GM18907 (cell line): ENCODE measurements at regions not wholly inside any gene's neighbourhood (a gene's known extent, or its start where the extent isn't known, plus 50 kb on each side); places are given as distances from the start of the nearest gene placed in this dataset.

Experiments
- ATAC-seq: cut with Tn5 transposase; IDR thresholded peaks from one replicate; pipeline ENCODE4 v1.9.1; 2021; ENCODE audit warnings: mild to moderate bottlenecking, moderate library complexity; ENCODE audit not compliant: unreplicated experiment

DNA sequence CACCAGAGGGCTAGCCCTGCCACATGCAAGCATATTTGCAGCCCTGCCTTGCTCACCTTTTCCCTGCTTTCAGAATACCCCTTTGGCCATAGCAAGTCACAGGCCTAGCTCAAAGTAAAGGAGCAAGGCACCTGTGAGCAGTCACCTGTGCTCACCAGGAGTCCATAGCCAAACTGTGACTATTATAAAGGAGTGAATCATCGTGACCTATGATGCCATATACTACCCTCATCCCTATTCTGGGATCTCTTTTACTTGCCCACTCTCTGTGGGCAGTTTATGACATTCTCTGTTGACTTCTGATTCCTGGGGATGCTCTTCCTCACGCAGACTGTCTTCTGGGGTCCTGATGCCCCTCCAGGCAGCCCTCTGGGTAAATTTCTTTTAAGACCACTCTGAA lies 200.5 kb upstream of the NLRP1 start:
- ATAC-seq, result no peak

DNA sequence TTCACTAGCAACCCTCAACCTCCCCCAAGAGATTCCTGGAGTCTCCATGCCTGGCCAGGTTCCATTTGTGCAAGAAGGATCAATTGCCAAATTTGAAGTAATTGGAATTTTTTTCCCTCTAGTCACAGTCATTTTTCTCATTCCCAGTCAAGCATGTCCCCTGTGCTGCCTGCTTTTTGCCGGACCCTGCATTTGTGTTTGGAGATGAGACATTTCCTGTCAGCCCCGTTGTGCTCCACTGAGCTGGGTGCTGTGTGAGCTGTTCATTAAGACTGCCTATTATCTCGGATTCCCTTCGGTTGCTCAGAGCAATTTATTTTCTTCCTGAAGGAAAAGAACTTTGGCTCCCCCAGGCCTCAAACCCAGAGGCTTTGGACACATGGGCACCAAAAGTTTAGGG lies 201.0 kb upstream of the NLRP1 start:
- ATAC-seq, result no peak

DNA sequence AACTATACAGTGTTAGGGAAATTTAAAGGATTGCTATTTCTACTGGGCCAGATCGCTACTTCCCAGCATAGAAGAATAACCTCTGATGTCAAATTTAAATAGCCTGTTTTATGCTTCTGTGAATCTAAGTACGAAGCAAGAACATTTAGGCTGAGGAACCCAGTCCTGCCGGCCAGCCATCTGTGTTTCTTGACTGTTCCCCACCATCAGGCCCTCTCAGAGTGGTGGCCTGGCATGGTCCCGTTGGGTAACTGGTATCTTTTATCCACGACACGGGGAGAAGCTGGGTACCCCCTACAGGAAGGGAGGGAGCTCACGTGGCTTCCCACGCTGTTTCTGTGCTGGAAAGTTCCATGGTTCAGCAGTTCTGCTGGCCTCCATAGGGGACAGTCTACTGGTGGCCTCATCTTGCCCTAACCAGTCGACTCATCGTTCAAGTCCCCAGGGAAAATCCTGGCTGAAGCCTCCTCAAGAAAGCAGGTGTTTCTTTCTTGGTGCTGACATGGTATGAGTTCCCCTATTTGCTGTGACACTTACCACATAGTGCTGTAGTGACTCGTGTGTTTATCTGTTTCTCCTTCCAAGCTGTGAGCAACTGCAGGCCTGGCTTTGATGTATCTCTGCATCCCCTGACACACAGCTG lies 201.7 kb upstream of the NLRP1 start:
- ATAC-seq, result peak; percentile 67

DNA sequence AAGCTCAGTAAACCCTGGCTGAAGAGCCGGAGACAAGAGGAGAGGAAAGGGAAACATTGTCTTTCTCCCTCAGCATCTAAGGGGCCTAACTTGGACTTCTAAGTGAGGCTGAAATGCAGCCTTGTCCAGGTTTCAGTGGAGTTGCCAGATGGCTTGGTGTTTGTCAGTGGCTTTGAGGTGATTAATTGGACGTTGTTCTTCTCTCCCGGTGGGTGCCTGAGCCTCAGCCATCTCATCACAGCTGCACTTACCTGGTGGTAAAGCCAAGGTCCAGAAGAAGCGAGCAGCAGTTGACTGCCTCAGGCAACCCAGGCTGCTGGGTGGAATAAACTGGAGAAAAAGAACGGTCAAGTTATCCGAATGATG lies 202.2 kb upstream of the NLRP1 start:
- ATAC-seq, result peak; percentile 13

DNA sequence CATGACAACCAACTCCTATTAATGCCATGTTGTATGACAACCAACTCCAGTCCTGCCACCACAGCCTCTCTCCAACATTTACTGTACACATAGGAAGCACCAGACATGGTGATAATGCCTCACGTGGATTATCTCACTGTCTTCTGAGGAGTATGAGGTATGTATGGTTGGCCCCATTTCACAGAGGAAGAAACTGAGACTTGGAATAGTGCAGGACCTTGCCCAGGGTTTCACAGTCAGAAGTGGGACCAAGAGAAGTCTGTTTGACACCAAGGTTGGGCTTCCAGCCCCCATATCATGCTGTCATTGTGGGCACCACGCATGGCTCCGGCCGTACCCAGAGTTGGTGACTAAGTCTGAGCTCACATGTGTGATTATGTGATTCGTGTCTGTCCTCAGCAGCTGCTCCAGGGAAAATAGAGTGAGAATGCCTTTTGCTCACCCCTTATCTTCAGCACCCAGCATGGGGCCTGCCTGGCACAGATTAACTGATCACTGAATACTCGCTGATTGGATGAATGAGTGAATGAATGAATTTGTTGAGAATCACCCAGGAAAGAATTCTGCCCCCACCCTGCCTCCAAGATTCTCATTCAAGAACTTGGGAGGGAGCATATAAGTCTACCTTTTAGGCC lies 204.1 kb upstream of the NLRP1 start:
- no peak for ATAC-seq

DNA sequence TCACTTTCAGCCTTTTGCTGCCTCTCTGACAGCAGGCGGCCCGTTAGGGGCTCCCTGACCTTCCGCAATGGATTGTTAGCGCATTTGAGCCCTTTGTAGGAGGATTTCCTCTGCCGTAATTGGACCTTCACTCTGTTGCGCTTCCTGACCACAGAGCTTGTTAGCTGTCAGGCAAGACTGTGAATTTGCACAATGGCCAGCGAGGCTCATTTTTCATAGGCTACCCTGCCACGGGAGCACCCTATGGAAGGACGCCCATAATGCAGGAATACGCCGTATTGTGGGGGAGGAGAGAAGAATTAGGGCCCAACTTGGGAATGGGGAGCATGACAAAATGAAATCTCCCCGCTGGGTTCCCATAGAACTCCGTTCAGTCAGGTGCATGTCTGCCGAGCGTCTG lies 205.2 kb upstream of the NLRP1 start:
- ATAC-seq, result no peak

DNA sequence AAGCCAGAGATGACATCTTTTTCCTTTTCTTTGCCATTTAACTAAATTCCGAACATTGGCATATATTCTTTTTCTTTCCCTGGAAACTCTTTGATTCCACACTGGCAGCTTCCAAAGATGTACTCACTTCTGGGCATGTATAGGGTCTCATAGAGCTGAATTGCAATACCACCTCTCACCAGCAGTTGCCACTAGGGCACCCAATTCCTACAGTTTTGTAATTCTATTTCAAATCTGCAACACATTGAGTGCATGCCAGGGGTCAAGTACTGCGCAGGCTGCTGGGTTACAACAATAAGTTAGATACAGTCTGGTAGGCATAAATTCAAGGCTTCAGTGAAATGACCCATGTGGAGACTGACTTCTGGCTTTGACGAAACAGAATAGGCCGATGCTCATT lies 208.8 kb upstream of the NLRP1 start:
- ATAC-seq, result no peak

DNA sequence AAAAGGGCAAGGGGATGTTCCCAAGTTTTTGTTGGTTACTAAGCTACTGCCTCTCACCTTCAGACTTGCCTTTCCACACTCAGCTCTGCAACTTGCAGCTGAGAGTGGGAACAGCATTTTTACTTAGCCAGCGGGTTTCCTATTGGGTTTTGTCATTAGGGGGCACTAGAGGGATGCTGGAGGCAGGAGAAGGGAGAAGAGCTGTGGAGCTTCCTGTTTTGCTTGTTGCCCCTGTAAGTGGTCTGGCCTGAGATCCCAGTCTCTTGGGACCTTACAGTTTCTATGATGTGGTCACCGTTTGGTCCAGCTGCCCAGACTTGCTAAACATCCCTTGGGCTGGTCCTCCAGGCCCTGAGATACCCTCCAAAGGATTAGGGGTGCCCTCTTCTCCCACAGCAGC lies 209.6 kb upstream of the NLRP1 start:
- ATAC-seq, result no peak

DNA sequence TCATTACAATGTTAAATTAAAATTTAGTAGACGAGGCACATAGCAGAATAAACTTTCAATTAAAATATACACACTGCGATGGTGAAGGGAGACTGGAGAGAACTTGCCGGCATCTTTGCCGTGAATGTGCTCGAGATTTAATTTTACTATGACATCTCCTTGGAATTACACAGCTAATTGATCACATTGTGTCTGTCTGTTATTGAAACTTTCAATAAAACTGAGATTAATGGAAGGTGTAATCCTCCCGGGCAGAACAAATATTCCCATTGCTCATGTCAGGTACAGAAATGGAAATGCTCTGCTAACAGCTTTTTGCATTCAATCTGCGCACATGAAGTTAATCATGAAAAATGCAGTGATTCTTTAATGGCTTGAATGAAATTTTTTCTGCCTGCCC lies 210.1 kb upstream of the NLRP1 start:
- ATAC-seq, result no peak

DNA sequence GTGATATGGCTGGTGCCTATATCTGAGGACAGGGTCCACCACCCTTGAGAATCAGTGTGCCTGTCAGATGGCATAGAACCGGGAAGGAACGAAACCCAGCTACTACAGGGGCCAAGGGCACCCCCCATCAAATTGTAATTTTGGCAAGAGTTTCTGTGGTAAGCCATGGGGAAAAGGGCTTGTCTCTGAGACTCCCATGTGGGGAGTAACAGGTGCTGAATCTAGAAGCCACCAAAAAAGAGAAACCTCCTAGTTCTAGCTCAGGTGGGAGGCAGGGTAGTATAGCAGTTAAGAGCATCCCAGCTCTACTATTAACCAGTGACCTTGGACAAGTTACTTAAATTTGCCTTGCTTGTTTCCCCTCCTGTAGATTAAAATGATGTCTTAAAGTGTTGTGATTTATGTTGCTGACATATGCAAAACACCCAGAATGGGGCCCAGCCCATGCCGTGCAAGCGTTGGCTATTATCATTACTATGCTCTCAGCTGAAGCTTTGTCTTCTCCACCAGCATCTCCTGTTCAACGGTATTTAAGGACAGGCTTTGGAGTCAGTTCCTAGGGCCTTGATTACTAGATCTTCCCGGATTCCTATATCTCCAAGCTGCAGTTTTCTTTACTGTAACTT lies 210.7 kb upstream of the NLRP1 start:
- ATAC-seq, result no peak

DNA sequence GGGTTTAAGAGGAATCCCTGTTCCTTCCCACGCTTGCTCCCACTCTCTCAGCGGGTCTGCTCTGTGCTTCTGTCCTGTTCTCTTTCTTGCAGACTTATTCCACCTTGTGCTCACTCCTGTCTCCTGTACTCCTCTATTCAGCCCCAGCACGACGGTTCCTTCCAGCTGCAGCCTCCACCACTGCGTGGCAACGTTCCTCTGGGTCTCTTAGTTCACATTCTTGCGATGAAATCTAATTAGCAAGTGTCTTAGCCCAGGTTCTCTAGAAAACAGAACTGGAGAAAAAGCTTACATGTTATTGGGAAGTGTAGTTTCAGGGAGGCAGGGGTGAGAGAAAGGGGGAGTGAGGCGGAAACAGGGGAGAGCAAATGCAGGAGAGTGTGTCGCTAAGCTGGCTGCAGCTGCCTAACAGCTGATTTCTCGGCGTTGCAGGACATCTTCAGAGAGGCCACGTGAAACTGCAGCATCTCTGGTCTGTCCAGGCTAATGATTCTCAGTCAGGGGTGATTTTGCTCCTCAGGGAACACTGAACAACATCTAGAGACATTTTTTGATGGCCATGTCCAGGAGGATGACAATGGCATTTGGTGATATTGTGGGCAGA lies 213.2 kb upstream of the NLRP1 start:
- ATAC-seq, result no peak

DNA sequence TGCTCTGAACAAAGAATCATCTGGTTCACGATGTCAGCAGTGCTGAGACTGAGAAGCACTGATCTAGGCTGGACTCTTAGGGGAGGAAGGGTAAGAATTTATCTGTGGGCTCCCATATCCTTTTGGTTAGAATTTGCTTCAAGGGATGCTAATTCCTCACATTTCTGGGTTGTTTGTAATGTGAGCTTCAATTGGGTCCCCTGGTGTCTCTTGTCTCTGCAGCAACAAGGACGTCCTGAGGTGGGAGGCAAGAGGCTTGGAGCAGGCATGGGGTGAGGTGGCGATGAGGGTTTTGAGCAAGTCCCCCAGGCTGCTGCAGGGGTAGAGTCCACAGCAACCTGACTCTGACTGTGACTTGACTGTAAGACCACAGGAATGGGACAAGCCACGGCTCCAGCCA lies 213.8 kb upstream of the NLRP1 start:
- ATAC-seq, result no peak

DNA sequence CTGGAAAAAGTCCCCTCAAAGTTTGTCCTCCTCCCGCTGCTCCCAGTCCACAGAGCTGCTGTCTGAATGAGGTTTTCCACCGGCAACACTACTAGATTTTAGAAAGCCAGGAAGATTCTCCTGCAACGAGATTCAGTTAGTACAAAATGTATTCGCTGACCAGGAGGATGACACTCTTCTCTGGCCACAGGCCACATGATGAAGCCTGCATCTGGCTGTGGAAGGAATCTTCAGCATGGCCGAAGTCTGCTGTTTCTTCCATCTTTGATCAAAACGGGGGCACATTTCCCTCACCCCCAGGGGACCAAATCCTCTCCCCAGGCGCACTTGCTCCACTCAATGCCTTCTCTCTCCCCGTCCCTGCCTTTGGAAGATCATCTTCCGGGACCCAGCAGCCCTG lies 215.8 kb upstream of the NLRP1 start:
- ATAC-seq, result no peak

DNA sequence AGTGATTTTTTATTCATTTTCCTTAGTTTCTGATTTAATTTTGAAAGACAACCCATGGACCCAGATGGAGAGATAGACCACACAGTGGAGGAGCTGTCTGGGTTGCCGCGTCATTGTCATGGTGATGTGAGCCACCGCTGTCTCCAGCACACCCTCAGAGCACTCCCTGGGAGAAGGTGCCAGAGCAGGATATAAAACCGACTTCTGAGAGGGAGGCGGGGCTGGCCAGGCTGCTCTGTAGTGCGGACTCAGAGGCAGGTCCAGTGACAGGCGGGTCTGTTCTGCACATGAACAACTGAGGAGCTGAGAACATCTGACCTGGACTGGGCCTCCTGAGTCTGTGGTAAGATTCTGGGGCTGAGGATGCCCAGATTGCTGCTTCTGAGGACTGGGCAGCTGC lies 216.3 kb upstream of the NLRP1 start:
- no peak for ATAC-seq

DNA sequence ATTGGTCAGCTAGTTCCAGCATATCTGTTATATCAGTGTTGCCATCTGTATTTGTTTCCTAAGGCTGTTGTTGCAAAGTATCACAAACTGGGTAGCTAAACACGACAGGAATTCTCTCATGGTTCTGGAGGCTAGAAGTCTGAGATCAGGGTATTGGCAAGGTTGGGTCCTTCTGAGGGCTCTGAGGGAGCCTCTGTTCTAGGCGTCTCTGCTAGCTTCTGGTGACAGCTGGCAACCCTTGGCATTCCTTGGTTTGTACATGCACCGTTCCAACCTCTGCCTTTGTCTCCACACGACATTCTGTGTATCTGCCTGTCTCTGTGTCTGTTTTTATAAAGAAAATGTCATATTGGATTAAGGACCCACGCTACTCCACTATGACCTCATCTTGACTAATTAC lies 219.9 kb upstream of the NLRP1 start:
- no peak for ATAC-seq

DNA sequence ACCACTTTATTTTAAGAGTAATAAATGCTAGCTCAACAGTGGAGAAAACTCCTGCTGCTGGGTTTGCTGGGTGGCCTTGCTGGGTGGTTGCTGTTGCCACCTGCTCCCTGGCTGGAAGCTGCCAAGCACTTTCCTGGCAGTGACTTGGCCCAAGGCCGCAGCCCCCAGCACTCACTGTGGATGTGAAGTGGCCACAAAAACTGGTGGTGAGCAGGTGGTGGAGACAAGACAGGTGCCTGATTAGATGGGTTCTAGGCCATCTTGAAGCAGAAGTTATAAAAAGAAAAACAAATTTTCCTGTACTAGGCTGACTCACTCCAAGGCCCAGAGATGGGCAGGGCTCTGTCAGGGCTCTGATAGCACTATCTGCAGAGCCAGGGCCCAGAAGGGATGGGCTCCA lies 224.7 kb upstream of the NLRP1 start:
- no peak for ATAC-seq

DNA sequence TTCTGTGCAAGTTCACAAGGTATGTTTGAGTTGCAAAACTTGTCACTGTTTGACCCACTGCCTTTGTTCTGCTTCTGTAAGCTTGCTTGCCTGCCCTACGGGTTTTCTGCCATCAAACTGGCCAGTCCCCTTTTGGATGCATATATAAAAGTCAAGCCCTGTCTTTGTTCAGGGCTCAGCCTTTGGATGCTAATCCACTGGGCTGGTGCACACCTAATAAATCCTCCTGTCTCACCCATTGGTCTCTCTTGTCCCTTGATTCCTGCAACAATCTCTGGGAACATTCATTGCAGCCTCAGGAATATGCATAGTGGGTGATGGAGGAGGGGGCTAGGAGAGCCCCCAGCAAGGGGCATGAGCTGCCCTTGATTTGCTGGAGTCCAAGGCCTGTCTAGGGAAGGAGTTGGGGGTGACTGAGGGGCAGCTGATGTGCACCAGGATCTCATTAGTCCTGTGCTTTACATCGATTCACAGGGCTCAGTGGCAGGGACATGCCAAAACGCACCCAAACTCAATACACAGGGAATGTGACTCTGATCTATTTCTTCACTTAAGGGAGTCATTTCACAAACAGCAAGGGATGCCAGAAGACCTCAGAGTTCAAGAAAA lies 225.4 kb upstream of the NLRP1 start:
- ATAC-seq, result no peak

DNA sequence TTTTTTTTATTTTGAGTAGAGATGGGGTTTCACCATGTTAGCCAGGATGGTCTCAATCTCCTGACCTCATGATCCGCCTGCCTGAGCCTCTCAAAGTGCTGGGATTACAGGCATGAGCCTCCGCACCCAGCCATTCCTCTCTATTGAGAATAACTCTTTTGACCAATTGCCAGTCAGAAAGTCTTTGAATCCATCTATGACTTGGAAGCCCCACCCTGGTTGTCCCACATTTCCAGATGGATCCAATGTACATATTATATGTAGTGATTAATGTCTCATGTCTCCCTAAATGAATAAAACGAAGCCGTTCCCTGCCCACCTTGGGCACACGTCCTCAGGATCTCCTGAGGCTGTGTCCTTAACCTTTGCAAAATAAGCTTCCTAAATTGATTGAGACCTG lies 228.3 kb upstream of the NLRP1 start:
- no peak for ATAC-seq

DNA sequence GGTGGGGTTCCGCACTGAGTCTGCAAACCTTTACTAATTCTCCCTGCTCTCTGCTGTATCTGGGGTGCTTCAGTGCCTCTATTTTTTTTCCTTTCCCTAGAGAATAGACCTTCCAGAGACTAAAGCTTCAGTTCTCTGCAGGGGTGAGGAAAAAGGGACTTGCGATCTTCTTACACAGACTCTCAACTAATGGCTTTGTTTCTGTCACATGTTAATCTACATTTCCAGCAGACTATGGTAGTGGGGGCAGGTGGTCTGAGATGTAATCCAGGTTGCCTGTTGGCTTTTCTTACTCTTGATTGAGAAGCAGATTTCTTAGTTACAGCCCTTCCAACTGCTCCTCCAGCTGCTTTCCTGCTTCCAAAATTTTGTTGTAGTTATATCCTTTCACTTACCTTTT lies 229.0 kb upstream of the NLRP1 start:
- ATAC-seq, result no peak

DNA sequence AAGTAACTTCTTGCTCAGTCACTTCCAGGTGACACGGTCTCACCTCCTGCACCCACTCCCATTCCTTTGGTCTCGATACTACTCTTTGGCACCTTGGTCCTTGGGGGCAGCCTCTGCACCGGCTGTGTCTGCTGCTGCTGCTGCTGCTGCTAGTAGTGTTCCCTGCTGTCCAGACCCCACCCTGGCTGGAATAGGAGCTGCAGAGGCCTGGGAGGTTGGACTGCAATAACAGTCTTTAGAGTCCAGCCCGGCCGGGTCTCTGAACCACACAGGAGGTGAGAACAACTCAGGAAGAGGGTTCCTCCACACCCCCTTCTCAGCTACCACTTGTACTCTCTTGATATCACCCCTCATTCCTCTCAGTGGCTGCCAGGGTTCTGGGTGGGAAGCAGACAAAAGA lies 231.1 kb upstream of the NLRP1 start:
- no peak for ATAC-seq

DNA sequence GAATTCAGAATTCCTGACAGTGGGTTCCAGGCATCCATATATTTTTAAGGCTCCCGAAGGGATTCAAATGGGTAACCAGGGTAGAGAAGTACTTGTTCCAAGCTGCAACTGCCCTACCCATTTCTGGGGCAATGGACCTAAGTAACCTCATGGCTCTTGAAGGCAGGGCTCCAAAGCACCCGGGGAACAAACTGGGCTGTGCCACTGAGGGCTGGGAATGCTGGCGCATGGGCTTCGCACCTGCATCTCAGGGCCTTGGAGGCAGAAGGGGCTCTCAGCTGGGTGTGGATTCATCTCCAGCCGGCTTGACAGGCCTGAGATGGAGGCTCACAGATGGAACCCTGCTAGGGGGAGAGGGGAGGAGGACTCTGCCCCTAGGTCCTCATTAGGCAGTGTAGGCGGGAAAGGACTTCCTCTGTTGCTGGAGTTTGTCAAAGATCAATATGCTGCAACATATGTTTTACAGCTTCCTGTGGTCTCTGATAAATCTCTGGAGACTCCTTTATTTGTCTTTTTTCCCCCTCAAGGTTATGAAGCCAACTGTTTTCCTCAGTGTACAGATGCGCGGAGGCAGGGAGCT lies 232.3 kb upstream of the NLRP1 start:
- ATAC-seq, result no peak
